ENCODE measurements at regions not wholly inside any gene's neighbourhood (a gene's known extent, or its start where the extent isn't known, plus 50 kb on each side); places are given as distances from the start of the nearest gene placed in this dataset.

- TF ChIP-seq, protein P1, sequence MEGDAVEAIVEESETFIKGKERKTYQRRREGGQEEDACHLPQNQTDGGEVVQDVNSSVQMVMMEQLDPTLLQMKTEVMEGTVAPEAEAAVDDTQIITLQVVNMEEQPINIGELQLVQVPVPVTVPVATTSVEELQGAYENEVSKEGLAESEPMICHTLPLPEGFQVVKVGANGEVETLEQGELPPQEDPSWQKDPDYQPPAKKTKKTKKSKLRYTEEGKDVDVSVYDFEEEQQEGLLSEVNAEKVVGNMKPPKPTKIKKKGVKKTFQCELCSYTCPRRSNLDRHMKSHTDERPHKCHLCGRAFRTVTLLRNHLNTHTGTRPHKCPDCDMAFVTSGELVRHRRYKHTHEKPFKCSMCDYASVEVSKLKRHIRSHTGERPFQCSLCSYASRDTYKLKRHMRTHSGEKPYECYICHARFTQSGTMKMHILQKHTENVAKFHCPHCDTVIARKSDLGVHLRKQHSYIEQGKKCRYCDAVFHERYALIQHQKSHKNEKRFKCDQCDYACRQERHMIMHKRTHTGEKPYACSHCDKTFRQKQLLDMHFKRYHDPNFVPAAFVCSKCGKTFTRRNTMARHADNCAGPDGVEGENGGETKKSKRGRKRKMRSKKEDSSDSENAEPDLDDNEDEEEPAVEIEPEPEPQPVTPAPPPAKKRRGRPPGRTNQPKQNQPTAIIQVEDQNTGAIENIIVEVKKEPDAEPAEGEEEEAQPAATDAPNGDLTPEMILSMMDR (conservative IDR thresholded peaks at IDR 0.05), result no peak
- no peak for TF ChIP-seq ZFX (IDR thresholded peaks at IDR 0.05)
These were observed 109.8 kb upstream of the ZC3H12C start for GRCh38 chr11:109983358-109983757.

All from C4-2B (cell line).